ENCODE measurements at regions not wholly inside any gene's neighbourhood (a gene's known extent, or its start where the extent isn't known, plus 50 kb on each side); places are given as distances from the start of the nearest gene placed in this dataset.

DNA sequence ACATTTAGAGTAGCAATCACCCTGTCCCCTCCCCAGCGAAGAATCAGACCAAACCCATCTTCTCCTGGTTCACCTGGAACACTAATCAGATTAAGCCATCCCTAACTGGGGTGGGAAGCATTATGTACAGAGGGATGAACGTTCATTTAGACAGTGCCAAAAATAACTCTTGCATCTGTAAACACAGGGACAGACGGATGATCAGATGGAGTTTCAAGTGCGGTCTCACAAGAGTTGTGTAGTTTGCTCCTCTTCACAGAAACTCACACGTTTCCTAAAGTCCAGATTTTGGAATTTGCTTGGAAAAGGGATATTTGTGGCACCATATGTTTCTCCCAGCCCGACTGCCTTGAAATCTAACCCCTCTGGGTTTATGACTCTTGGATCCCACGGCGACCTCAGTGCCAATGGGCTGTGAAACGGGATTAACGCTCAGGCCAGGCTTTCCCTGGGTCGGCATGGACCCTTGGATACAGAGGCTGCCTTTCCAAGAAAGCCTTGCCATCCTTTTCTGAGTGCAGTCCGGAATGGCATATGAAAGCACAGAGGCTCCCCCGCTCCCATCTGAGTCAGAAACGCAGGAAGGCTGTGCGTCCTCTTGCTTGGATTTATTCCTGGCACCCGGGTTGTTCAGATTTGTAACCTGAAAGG, 293.2 kb upstream of the HABP2 start:
- no peak overlapping the region for H3K4me3 ChIP-seq (ENCODE audit: low read depth, low read length)
- TF ChIP-seq, protein P1, sequence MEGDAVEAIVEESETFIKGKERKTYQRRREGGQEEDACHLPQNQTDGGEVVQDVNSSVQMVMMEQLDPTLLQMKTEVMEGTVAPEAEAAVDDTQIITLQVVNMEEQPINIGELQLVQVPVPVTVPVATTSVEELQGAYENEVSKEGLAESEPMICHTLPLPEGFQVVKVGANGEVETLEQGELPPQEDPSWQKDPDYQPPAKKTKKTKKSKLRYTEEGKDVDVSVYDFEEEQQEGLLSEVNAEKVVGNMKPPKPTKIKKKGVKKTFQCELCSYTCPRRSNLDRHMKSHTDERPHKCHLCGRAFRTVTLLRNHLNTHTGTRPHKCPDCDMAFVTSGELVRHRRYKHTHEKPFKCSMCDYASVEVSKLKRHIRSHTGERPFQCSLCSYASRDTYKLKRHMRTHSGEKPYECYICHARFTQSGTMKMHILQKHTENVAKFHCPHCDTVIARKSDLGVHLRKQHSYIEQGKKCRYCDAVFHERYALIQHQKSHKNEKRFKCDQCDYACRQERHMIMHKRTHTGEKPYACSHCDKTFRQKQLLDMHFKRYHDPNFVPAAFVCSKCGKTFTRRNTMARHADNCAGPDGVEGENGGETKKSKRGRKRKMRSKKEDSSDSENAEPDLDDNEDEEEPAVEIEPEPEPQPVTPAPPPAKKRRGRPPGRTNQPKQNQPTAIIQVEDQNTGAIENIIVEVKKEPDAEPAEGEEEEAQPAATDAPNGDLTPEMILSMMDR (IDR thresholded peaks at IDR 0.05; ENCODE audit: low read depth, low read length), result no peak

DNA sequence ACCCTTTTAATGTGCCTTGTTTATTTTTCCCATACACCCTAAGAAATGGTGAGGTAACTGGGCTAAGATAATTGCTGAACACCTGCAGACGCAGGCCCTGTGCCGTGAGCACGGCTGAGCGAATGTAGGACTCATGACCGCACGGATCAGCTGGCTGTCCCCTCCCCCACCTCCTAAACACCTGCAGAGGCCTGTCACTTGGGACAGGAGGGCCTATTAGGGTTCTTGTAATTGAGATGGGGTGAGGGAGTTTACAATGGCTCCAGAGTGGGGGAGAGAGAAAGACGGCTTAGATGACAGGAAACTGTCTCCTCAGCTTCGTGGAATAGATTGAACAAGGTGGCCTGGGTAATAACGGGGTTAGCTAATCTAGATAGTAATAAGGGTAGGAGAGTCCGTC, 291.7 kb upstream of the HABP2 start:
- no peak overlapping the region for H3K4me3 ChIP-seq (ENCODE audit: low read depth, low read length)
- TF ChIP-seq, protein P1 (IDR thresholded peaks at IDR 0.05; ENCODE audit: low read depth, low read length), result no peak

- TF ChIP-seq, protein P1 (IDR thresholded peaks at IDR 0.05; ENCODE audit: low read depth, low read length), result no peak
- no peak overlapping the region for H3K4me3 ChIP-seq (ENCODE audit: low read depth, low read length)
Measured at GRCh38 chr10:113261611-113262091, 291.2 kb upstream of the HABP2 start.

DNA sequence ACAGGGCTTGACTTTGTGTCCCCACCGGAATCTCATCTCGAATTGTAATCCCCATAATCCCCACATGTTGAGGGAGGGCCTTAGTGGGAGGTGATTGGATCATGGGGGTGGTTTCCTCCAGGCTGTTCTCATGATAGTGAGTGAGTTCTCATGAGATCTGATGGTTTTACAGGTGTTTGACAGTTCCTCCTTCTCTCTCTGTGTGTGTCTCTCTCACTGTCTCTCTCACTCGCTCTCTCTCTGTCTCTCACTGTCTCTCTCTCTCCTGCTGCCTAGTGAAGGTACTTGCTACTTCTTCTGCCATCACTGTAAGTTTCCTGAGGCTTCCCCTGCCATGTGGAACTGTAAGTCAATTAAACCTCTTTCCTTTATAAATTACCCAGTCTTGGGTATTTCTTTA, 289.8 kb upstream of the HABP2 start:
- no peak overlapping the region for H3K4me3 ChIP-seq (ENCODE audit: low read depth, low read length)
- TF ChIP-seq, protein P1 (IDR thresholded peaks at IDR 0.05; ENCODE audit: low read depth, low read length), result no peak

- TF ChIP-seq, protein P1 (IDR thresholded peaks at IDR 0.05; ENCODE audit: low read depth, low read length), result no peak
Measured at GRCh38 chr10:113264333-113265131, 288.3 kb upstream of the HABP2 start.

DNA sequence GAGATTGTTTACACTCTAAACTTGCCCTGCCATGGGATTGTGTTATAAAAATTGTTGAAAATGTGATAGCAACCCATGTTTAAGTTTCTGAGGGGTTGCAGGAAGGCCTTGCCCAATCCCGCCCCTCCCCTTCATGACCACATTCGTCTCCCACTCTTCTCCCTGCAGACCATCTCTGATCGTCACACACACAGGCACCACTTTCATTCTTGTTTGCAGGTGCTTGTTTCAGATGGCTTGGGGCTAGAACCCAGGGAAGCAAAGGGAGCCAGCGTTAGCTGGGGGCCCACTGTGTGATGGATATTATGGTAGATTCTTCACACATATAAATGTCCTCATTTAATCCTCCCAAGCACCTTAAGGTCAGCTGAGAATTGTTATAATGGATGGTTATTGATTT, 286.7 kb upstream of the HABP2 start:
- TF ChIP-seq, protein P1 (IDR thresholded peaks at IDR 0.05; ENCODE audit: low read depth, low read length), result no peak
- no peak overlapping the region for H3K4me3 ChIP-seq (ENCODE audit: low read depth, low read length)

More at GRCh38 chr10:113264333-113265131, 288.3 kb upstream of the HABP2 start:
- no peak overlapping the region for H3K4me3 ChIP-seq (ENCODE audit: low read depth, low read length)
